ENCODE measurements at regions not wholly inside any gene's neighbourhood (a gene's known extent, or its start where the extent isn't known, plus 50 kb on each side); places are given as distances from the start of the nearest gene placed in this dataset.

DNA sequence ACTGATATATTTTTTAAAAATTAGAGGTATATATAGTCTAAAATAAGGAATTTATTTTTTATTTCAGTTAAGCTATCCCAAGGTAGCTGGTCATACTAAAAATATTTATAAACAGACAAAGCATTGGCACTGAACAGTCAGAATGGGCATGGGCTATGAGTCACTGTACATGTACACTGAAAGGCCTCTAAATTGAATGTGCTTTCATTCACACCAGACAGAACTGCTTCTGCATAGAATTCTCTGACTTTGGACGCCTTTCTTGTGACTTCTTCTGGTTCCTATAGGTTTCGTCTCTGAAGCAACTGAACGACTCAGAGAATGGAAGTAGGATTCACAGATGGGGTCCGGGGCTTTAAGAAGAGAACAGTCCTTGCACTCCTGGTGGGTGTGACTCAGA is 394.8 kb upstream of the MEF2C start:
- TF ChIP-seq, protein P1, sequence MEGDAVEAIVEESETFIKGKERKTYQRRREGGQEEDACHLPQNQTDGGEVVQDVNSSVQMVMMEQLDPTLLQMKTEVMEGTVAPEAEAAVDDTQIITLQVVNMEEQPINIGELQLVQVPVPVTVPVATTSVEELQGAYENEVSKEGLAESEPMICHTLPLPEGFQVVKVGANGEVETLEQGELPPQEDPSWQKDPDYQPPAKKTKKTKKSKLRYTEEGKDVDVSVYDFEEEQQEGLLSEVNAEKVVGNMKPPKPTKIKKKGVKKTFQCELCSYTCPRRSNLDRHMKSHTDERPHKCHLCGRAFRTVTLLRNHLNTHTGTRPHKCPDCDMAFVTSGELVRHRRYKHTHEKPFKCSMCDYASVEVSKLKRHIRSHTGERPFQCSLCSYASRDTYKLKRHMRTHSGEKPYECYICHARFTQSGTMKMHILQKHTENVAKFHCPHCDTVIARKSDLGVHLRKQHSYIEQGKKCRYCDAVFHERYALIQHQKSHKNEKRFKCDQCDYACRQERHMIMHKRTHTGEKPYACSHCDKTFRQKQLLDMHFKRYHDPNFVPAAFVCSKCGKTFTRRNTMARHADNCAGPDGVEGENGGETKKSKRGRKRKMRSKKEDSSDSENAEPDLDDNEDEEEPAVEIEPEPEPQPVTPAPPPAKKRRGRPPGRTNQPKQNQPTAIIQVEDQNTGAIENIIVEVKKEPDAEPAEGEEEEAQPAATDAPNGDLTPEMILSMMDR (conservative IDR thresholded peaks at IDR 0.05; ENCODE audit: low read depth, low read length) = no peak
- no peak for DNase-seq (ENCODE audit: low read depth)
- H3K4me3 ChIP-seq (ENCODE audit: low read depth, low read length) = no peak overlapping the region

- H3K4me3 ChIP-seq (ENCODE audit: low read depth, low read length) = no peak overlapping the region
- DNase-seq (ENCODE audit: low read depth) = peak; percentile 56
- TF ChIP-seq, protein P1 (conservative IDR thresholded peaks at IDR 0.05; ENCODE audit: low read depth, low read length) = no peak
These were observed 393.8 kb upstream of the MEF2C start for GRCh38 chr5:89276566-89277305.

DNA sequence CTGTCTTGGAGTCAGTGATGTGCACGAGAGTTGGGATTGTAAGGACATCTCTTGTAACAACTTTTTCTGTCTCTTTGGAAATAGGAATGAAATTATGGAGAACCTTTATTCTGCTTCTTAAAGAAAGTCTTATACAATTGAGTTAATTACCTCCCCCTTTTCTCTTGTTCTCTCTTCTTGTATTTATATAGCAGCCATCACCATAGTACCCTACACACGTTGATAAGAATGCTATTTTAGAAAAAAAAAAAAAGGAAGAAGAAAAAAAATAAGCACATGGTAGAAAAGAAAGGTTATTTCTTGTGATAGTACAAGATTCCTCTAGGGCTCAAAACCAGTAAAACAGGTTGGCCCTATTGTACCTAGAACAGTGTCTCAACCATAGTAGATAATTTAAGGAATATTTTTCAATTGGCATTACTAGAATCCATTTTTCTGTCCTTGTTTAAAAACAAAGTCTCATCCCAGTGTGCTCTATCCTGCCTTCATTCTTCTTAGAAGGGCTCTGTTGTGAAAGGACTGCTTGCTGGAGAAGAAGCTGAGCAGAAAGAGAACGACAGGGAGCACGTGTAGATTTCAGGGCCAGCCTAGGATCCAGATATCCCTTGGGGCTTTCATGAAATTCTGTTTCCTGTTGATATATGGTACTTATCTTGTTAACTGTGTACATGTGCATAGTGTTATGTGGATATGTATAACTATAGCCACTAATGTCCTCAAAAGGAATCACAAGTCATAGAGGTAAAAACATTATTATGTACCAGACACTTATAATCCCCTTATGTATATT is 392.3 kb upstream of the MEF2C start:
- TF ChIP-seq, protein P1 (conservative IDR thresholded peaks at IDR 0.05; ENCODE audit: low read depth, low read length) = no peak
- no peak for DNase-seq (ENCODE audit: low read depth)

DNA sequence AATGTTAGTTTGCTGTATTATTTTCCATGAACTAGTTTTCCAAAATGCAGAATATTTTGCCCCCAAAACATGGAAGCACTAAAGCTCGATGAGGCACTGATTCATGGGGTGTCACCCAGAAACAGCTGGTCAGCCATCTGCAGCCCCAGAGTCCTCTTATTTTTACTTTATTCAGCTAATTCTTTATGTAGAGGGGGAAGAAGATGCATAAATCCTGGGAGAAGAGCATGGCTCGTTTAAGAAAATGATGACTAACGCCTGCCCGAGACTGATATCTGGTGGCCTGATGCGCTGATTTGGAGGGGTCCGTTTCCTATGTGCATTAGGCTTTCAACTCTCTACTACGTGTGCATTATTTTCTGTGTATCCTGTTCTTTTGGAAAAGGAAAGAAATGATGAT is 390.3 kb upstream of the MEF2C start:
- no peak for DNase-seq (ENCODE audit: low read depth)
- TF ChIP-seq, protein P1 (conservative IDR thresholded peaks at IDR 0.05; ENCODE audit: low read depth, low read length) = no peak
- H3K4me3 ChIP-seq (ENCODE audit: low read depth, low read length) = no peak overlapping the region

More for the DNA sequence above, 392.3 kb upstream of the MEF2C start:
- no peak overlapping the region for H3K4me3 ChIP-seq (ENCODE audit: low read depth, low read length)

GRCh38 chr5:89270901-89271300 is 387.9 kb upstream of the MEF2C start:
- H3K4me3 ChIP-seq (ENCODE audit: low read depth, low read length) = no peak overlapping the region
- TF ChIP-seq, protein P1 (conservative IDR thresholded peaks at IDR 0.05; ENCODE audit: low read depth, low read length) = no peak
- DNase-seq (ENCODE audit: low read depth) = no peak

GRCh38 chr5:89269721-89270120 is 386.7 kb upstream of the MEF2C start:
- TF ChIP-seq, protein P1 (conservative IDR thresholded peaks at IDR 0.05; ENCODE audit: low read depth, low read length) = no peak
- DNase-seq (ENCODE audit: low read depth) = no peak
- no peak overlapping the region for H3K4me3 ChIP-seq (ENCODE audit: low read depth, low read length)
